Heart right ventricle (tissue), 16 donors: ENCODE measurements at regions not wholly inside any gene's neighbourhood (a gene's known extent, or its start where the extent isn't known, plus 50 kb on each side); places are given as distances from the start of the nearest gene placed in this dataset.
A peak's percentile ranks its signal among the peaks of the same experiment; 100 is the strongest.

Source experiments
- ATAC-seq, 8 donors: fragments of 200-7000 bp; cut with Tn5 transposase; one replicate each; pipeline ENCODE4 v1.9.1; 2020; ENCODE audit warnings: mild to moderate bottlenecking in 8 of 8, moderate library complexity in 8 of 8, moderate number of reproducible peaks in 1 of 8
- DNase-seq, 2 donors: peaks; one replicate each; pipeline ENCODE4 v3.0.0-alpha.2; 2020
- H3K27ac ChIP-seq, 10 donors: fragments of 200-600 bp; sonication (generic) in 2 of 10; one replicate each; pipeline versions ENCODE4 v1.5.0 to v1.8.0; 2020 to 2022; ENCODE audit warnings: mild to moderate bottlenecking in 3 of 10
- H3K27me3 ChIP-seq, 7 donors: fragments of 200-600 bp; one replicate each; pipeline ENCODE4 v1.8.0; 2021 to 2022; ENCODE audit warnings: mild to moderate bottlenecking in 2 of 7
- H3K36me3 ChIP-seq, 9 donors: fragments of 200-600 bp; sonication (generic) in 1 of 9; one replicate each; pipeline versions ENCODE4 v1.5.0 to v1.8.0; 2020 to 2022; ENCODE audit warnings: mild to moderate bottlenecking in 2 of 9
- H3K4me1 ChIP-seq, 9 donors: fragments of 200-600 bp; sonication (generic) in 1 of 9; one replicate each; pipeline versions ENCODE4 v1.5.0 to v1.8.0; 2020 to 2022; ENCODE audit warnings: mild to moderate bottlenecking in 4 of 9
- H3K4me3 ChIP-seq, 10 donors: fragments of 200-600 bp; sonication (generic) in 2 of 10; one replicate each; pipeline versions ENCODE4 v1.5.0 to v1.8.0; 2020 to 2022; ENCODE audit warnings: mild to moderate bottlenecking in 7 of 10, moderate library complexity in 2 of 10
- H3K9me3 ChIP-seq, 11 donors: fragments of 200-600 bp in 10 of 11; sonication (generic) in 2 of 11; one replicate each; pipeline versions ENCODE4 v1.5.0 to v1.8.0; 2013 to 2022; ENCODE audit warnings: mild to moderate bottlenecking in 2 of 11, control low read depth in 1 of 11, moderate library complexity in 1 of 11
- CTCF ChIP-seq, 9 donors: fragments of 200-600 bp; sonication (generic) in 2 of 9; IDR thresholded peaks; one replicate each; pipeline versions ENCODE4 v1.5.0 to v1.8.0; 2021 to 2022; ENCODE audit warnings: antibody characterized with exemption in 9 of 9, mild to moderate bottlenecking in 5 of 9, moderate library complexity in 1 of 9
- WGBS, 2 donors: extraction: QIAGEN DNeasy Blood & Tissue Kit; methylation state at CpG; one replicate each; pipeline ENCODE4 v1.1.7; 2013; ENCODE audit warnings: inconsistent platforms in 1 of 2; 5-methylcytosine and 5-hydroxymethylcytosine counted together
- intact Hi-C, 10 donors: fragments of 100-400 bp; cut with DNase I; formaldehyde crosslinking; loops; one replicate each; pipeline versions ENCODE4 v1.11.1 to v1.14.2; 2022
- donor health status: Arrhythmogenic right ventricular cardiomyopathy.
- donor health status: ischemic (EF 13 %, LVEDD 7.1; RV severe dilation, severe dysfunction).
- donor health status: healthy with polysubstance abuse.
- donor health status: DM: no; HTN: yes; CAD: no.
- donor health status: DM: no; HTN: no; CAD: no.
- donor health status: ischemic (EF 25% LVEDD 6.9; RV normal size, moderate dysfunction).
- donor health status: ischemic (EF 25% LVEDD 5.7; RV mildly dilated, moderate dysfunction).
- donor health status: healthy.
- donor health status: DM: yes; HTN: yes; CAD: no.
- donor health status: Ischemic cardiomyopathy.
- donor health status: ischemic (EF 35%, LVEDD 5.7; RV mildly dilated, moderate dysfunction).
- donor health status: nonischemic (EF 11% LVEDD 7.7; RV severe dilation, severe dysfunction).
- donor health status: DM: yes; HTN: yes; CAD: no.
- donor health status: PGD.
- donor health status: ischemic (EF 29% LVEDD 5.4; RV normal size, mild dysfunction).
- donor health status: nonischemic (EF 23%, LVEDD 6.1; RV moderate dilation, normal function).

GRCh38 chr5:165029099-165029870 lies 1523.9 kb downstream of the MAT2B start:
- no peak for DNase-seq
- 73 to 83% methylated on average over 3 of the region's 3 CpGs for WGBS, 2 donors

GRCh38 chr5:165030971-165031370 lies 1525.6 kb downstream of the MAT2B start:
- Histone ChIP-seq H3K27me3 (no peaks in the 10 kb centered on the region), H3K4me3 (no peak overlapping the region), H3K4me1 (no peaks in the 10 kb centered on the region), H3K9me3 (peaks cover 0 to 5% (median 0%) of the 10 kb centered on the region in 11 donors), H3K36me3 (no peaks in the 10 kb centered on the region), H3K27ac (no peak overlapping the region)
- DNase-seq: no peak
- 32 to 43% methylated on average over 1 of the region's 1 CpG for WGBS, 2 donors
- intact Hi-C loops: no loop called here
- ATAC-seq: no peak
- TF ChIP-seq CTCF (IDR thresholded peaks at IDR 0.05): no peak

More at GRCh38 chr5:165029099-165029870, 1523.9 kb downstream of the MAT2B start:
- Histone ChIP-seq H3K4me3 (no peak overlapping the region), H3K9me3 (peaks cover 0 to 10% (median 0%) of the 10 kb centered on the region in 11 donors), H3K4me1 (no peaks in the 10 kb centered on the region), H3K27me3 (no peaks in the 10 kb centered on the region), H3K36me3 (no peaks in the 10 kb centered on the region), H3K27ac (no peak overlapping the region)
- ATAC-seq: no peak
- peak in 3 of 9 donors; percentile 5 to 32 (median 11) for TF ChIP-seq CTCF (IDR thresholded peaks at IDR 0.05)
- intact Hi-C loops: no loop called here

- no peak for TF ChIP-seq CTCF (IDR thresholded peaks at IDR 0.05)
- no peaks in the 10 kb centered on the region for H3K4me1 ChIP-seq
- H3K36me3 ChIP-seq: no peaks in the 10 kb centered on the region
- no peak overlapping the region for H3K27ac ChIP-seq
- H3K4me3 ChIP-seq: no peak overlapping the region
- no peak for DNase-seq
- peaks cover 0 to 2% (median 0%) of the 10 kb centered on the region in 11 donors for H3K9me3 ChIP-seq
- no peak for ATAC-seq
- H3K27me3 ChIP-seq: no peaks in the 10 kb centered on the region
- intact Hi-C loops: no loop called here
- 75 to 77% methylated on average over 2 of the region's 2 CpGs for WGBS, 2 donors
Measured at GRCh38 chr5:165031371-165031770, 1526.0 kb downstream of the MAT2B start.

GRCh38 chr5:165035520-165035919 lies 1530.1 kb downstream of the MAT2B start:
- Histone ChIP-seq H3K27ac (no peak overlapping the region), H3K4me3 (no peak overlapping the region), H3K27me3 (no peaks in the 10 kb centered on the region), H3K36me3 (no peaks in the 10 kb centered on the region), H3K4me1 (no peaks in the 10 kb centered on the region), H3K9me3 (peaks cover 0 to 6% (median 0%) of the 10 kb centered on the region in 11 donors)
- WGBS, 2 donors: 61 to 80% methylated on average over 1 of the region's 1 CpG
- intact Hi-C loops: no loop called here
- DNase-seq (no peak), ATAC-seq (no peak)
- TF ChIP-seq CTCF (IDR thresholded peaks at IDR 0.05): no peak
